ENCODE measurements at regions not wholly inside any gene's neighbourhood (a gene's known extent, or its start where the extent isn't known, plus 50 kb on each side); places are given as distances from the start of the nearest gene placed in this dataset.

- intact Hi-C loops (cut with micrococcal nuclease) = no loop called here
- no peaks in the 10 kb centered on the region for H3K9me3 Mint-ChIP-seq
- no peaks in the 10 kb centered on the region for H3K36me3 ChIP-seq (ENCODE audit: control insufficient read depth, insufficient read depth, low read length)
- no peaks in the 10 kb centered on the region for H3K9me3 ChIP-seq (ENCODE audit: control insufficient read depth, insufficient read depth, low read length)
- no peak overlapping the region for H3K4me3 ChIP-seq (ENCODE audit: low read length)
- no peaks in the 10 kb centered on the region for H3K4me1 ChIP-seq (ENCODE audit: control insufficient read depth, insufficient read depth, low read length)
- H3K4me1 Mint-ChIP-seq = no peaks in the 10 kb centered on the region
- no peak overlapping the region for H3K27ac Mint-ChIP-seq
- no peaks in the 10 kb centered on the region for H3K27me3 ChIP-seq (ENCODE audit: control insufficient read depth, insufficient read depth, low read length)
- H3K27me3 Mint-ChIP-seq (ENCODE audit: low read depth in 2 of 2) = peaks cover 18 to 28% of the 10 kb centered on the region in 2 donors
- H3K4me3 Mint-ChIP-seq = no peak overlapping the region
- no peak for DNase-seq
- TF ChIP-seq CTCF (IDR thresholded peaks at IDR 0.05) = no peak
- H3K27ac ChIP-seq (ENCODE audit: low read length) = no peak overlapping the region
- H3K36me3 Mint-ChIP-seq = no peaks in the 10 kb centered on the region
- WGBS (ENCODE audit: insufficient coverage) = 80% methylated on average over 2 of the region's 2 CpGs
- no peak for ATAC-seq
Observed at GRCh38 chr13:44860454-44860853, 128.8 kb downstream of the NUFIP1 start.

- Mint-ChIP-seq H3K36me3 (no peaks in the 10 kb centered on the region), H3K4me3 (no peak overlapping the region), H3K9me3 (no peaks in the 10 kb centered on the region), H3K27ac (no peak overlapping the region), H3K4me1 (no peaks in the 10 kb centered on the region), H3K27me3 (ENCODE audit: low read depth in 2 of 2) (peaks cover 19 to 36% of the 10 kb centered on the region in 2 donors)
- H3K36me3 ChIP-seq (ENCODE audit: control insufficient read depth, insufficient read depth, low read length) = no peaks in the 10 kb centered on the region
- DNase-seq (no peak), ATAC-seq (no peak)
- no peaks in the 10 kb centered on the region for H3K9me3 ChIP-seq (ENCODE audit: control insufficient read depth, insufficient read depth, low read length)
- H3K27ac ChIP-seq (ENCODE audit: low read length) = no peak overlapping the region
- TF ChIP-seq CTCF (IDR thresholded peaks at IDR 0.05) = no peak
- 92% methylated on average over 7 of the region's 8 CpGs for WGBS (ENCODE audit: insufficient coverage)
- H3K4me3 ChIP-seq (ENCODE audit: low read length) = no peak overlapping the region
- intact Hi-C loops (cut with micrococcal nuclease) = no loop called here
- no peaks in the 10 kb centered on the region for H3K4me1 ChIP-seq (ENCODE audit: control insufficient read depth, insufficient read depth, low read length)
- H3K27me3 ChIP-seq (ENCODE audit: control insufficient read depth, insufficient read depth, low read length) = no peaks in the 10 kb centered on the region
Observed at GRCh38 chr13:44857736-44858135, 131.5 kb downstream of the NUFIP1 start.

GRCh38 chr13:44857061-44857460 is 132.2 kb downstream of the NUFIP1 start:
- no peak overlapping the region for H3K27ac Mint-ChIP-seq
- Histone ChIP-seq H3K4me3 (ENCODE audit: low read length) (no peak overlapping the region), H3K36me3 (ENCODE audit: control insufficient read depth, insufficient read depth, low read length) (no peaks in the 10 kb centered on the region), H3K27ac (ENCODE audit: low read length) (no peak overlapping the region), H3K27me3 (ENCODE audit: control insufficient read depth, insufficient read depth, low read length) (no peaks in the 10 kb centered on the region), H3K9me3 (ENCODE audit: control insufficient read depth, insufficient read depth, low read length) (no peaks in the 10 kb centered on the region), H3K4me1 (ENCODE audit: control insufficient read depth, insufficient read depth, low read length) (no peaks in the 10 kb centered on the region)
- no peaks in the 10 kb centered on the region for H3K36me3 Mint-ChIP-seq
- H3K9me3 Mint-ChIP-seq = no peaks in the 10 kb centered on the region
- 59% methylated on average over 3 of the region's 4 CpGs for WGBS (ENCODE audit: insufficient coverage)
- ATAC-seq (no peak), DNase-seq (no peak)
- H3K4me1 Mint-ChIP-seq = no peaks in the 10 kb centered on the region
- no peak overlapping the region for H3K4me3 Mint-ChIP-seq
- peaks cover 19 to 36% of the 10 kb centered on the region in 2 donors for H3K27me3 Mint-ChIP-seq (ENCODE audit: low read depth in 2 of 2)
- no peak for TF ChIP-seq CTCF (IDR thresholded peaks at IDR 0.05)
- intact Hi-C loops (cut with micrococcal nuclease) = no loop called here

- H3K4me3 ChIP-seq (ENCODE audit: low read length) = no peak overlapping the region
- H3K27ac Mint-ChIP-seq = no peak overlapping the region
- no peaks in the 10 kb centered on the region for H3K9me3 ChIP-seq (ENCODE audit: control insufficient read depth, insufficient read depth, low read length)
- H3K9me3 Mint-ChIP-seq = no peaks in the 10 kb centered on the region
- intact Hi-C loops (cut with micrococcal nuclease) = no loop called here
- H3K27me3 ChIP-seq (ENCODE audit: control insufficient read depth, insufficient read depth, low read length) = no peaks in the 10 kb centered on the region
- no peak overlapping the region for H3K27ac ChIP-seq (ENCODE audit: low read length)
- no peaks in the 10 kb centered on the region for H3K36me3 Mint-ChIP-seq
- no peaks in the 10 kb centered on the region for H3K36me3 ChIP-seq (ENCODE audit: control insufficient read depth, insufficient read depth, low read length)
- ATAC-seq (no peak), DNase-seq (no peak)
- H3K4me3 Mint-ChIP-seq = no peak overlapping the region
- no peaks in the 10 kb centered on the region for H3K4me1 ChIP-seq (ENCODE audit: control insufficient read depth, insufficient read depth, low read length)
- H3K4me1 Mint-ChIP-seq = no peaks in the 10 kb centered on the region
- TF ChIP-seq CTCF (IDR thresholded peaks at IDR 0.05) = no peak
- H3K27me3 Mint-ChIP-seq (ENCODE audit: low read depth in 2 of 2) = peaks cover 19 to 36% of the 10 kb centered on the region in 2 donors
- WGBS (ENCODE audit: insufficient coverage) = 67% methylated on average over 4 of the region's 4 CpGs
Observed at GRCh38 chr13:44855860-44856259, 133.4 kb downstream of the NUFIP1 start.
